ENCODE measurements at regions not wholly inside any gene's neighbourhood (a gene's known extent, or its start where the extent isn't known, plus 50 kb on each side); places are given as distances from the start of the nearest gene placed in this dataset.
A peak's percentile ranks its signal among the peaks of the same experiment; 100 is the strongest.
"Not testable (repeated sequence)": the region's sequence is repeated elsewhere in the genome, so short reads cannot be mapped to it uniquely, and the experiment has no call there.

DNA sequence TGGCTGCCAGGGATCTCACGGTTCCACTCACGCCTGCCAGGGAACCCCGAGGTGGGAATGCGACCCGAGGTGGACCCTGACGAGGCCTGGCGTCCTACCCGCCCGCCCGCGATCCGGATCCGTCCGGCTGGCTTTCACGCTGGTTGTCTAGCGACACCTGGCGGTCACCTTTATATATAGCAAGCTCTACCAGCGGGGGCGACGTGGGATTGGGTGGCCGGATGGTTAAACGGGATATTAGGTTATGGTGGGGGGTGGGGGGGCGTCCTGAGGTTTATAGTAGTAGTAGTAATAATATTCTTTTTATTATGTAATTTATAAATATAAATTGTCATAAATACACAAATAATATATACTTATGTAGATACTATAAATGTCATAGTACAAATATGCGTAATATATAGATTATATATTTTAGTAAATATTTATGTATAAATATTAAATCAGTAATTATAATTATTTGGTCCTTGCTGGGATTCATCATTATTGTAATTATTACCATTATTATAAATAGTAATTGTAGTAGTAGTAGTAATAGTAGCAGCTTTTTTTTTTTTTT, 136.9 kb downstream of the KCNJ12 start:
- Mint-ChIP-seq H3K4me3 (peak overlapping the region; percentile 52), H3K9me3 (no peaks in the 10 kb centered on the region)

DNA sequence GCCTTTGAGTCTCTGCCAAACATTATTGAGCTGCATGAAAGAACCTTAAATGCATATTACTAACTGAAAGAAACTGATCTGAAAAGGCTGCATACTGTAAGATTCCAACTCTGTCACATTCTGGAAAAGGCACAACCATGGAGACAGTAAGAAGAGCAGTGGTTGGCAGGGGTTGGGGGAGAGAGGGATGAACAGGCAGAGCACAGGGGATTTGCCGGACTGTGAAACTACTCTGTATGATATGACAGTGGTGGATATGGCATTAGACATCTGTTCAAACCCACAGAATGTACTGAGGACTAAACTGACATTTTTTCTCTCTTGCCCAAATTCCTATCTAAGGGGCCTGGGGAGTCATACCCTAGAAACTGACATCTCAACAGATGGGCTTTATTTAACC, 138.4 kb downstream of the KCNJ12 start:
- Mint-ChIP-seq H3K4me1 (peaks cover 35% of the 10 kb centered on the region), H3K27me3 (ENCODE audit: low read depth) (peaks cover 24% of the 10 kb centered on the region)
- not testable (repeated sequence) for H3K9me3 Mint-ChIP-seq; H3K4me3 Mint-ChIP-seq; DNase-seq (ENCODE audit: low read depth, low spot score); H3K36me3 Mint-ChIP-seq (ENCODE audit: low read depth); H3K27ac Mint-ChIP-seq (ENCODE audit: unreplicated experiment)

More for the DNA sequence above, 136.9 kb downstream of the KCNJ12 start:
- Mint-ChIP-seq H3K4me1 (peaks cover 30% of the 10 kb centered on the region), H3K27me3 (ENCODE audit: low read depth) (peaks cover 28% of the 10 kb centered on the region), H3K36me3 (ENCODE audit: low read depth) (no peaks in the 10 kb centered on the region), H3K27ac (ENCODE audit: unreplicated experiment) (no peak overlapping the region)
- TF ChIP-seq, protein P1, sequence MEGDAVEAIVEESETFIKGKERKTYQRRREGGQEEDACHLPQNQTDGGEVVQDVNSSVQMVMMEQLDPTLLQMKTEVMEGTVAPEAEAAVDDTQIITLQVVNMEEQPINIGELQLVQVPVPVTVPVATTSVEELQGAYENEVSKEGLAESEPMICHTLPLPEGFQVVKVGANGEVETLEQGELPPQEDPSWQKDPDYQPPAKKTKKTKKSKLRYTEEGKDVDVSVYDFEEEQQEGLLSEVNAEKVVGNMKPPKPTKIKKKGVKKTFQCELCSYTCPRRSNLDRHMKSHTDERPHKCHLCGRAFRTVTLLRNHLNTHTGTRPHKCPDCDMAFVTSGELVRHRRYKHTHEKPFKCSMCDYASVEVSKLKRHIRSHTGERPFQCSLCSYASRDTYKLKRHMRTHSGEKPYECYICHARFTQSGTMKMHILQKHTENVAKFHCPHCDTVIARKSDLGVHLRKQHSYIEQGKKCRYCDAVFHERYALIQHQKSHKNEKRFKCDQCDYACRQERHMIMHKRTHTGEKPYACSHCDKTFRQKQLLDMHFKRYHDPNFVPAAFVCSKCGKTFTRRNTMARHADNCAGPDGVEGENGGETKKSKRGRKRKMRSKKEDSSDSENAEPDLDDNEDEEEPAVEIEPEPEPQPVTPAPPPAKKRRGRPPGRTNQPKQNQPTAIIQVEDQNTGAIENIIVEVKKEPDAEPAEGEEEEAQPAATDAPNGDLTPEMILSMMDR (conservative IDR thresholded peaks at IDR 0.05), result peak; percentile 83
- peak; percentile 83 for DNase-seq (ENCODE audit: low read depth, low spot score)

DNA sequence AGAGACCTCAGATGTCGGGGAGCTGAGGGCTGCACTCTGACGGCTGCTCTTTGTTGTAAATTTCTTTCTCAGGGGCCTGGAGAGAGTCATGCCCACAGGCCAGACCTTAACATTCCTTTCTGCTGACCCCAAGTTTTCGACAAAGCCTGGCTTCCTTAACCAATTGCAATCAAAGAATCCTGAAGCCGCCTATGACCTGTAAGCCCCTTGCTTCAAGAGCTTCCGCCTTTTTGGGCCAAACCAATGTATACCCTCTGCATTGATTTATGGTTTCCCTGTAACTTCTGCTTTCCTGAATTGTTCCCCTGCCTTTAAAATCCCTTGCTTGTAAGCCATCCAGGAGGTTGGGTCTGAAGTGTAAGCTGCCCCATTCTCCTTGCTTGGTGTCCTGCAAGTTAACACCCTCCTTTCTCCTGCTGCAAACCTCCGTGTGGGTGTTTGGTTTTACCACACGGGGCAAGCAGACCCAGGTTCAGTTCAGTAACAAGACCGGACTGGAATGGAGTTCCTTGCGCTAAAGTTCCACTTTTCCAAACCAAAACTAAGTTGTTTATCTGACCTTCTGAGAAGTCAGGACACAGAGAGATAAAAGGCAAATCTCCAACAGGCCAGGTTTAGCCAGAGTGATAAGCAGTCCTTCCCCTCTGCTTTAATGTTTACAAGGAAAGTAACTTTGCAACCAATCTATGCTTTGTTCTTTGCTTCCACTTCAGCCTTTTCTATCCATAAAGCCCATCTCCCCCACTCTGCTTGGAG, 141.6 kb downstream of the KCNJ12 start:
- TF ChIP-seq, protein P1 (conservative IDR thresholded peaks at IDR 0.05), result no peak
- Mint-ChIP-seq H3K27ac (ENCODE audit: unreplicated experiment) (peak overlapping the region; percentile 40), H3K36me3 (ENCODE audit: low read depth) (no peaks in the 10 kb centered on the region), H3K27me3 (ENCODE audit: low read depth) (peaks cover 2% of the 10 kb centered on the region), H3K9me3 (no peaks in the 10 kb centered on the region), H3K4me3 (no peak overlapping the region), H3K4me1 (peaks cover 27% of the 10 kb centered on the region)
- DNase-seq (ENCODE audit: low read depth, low spot score), result no peak

DNA sequence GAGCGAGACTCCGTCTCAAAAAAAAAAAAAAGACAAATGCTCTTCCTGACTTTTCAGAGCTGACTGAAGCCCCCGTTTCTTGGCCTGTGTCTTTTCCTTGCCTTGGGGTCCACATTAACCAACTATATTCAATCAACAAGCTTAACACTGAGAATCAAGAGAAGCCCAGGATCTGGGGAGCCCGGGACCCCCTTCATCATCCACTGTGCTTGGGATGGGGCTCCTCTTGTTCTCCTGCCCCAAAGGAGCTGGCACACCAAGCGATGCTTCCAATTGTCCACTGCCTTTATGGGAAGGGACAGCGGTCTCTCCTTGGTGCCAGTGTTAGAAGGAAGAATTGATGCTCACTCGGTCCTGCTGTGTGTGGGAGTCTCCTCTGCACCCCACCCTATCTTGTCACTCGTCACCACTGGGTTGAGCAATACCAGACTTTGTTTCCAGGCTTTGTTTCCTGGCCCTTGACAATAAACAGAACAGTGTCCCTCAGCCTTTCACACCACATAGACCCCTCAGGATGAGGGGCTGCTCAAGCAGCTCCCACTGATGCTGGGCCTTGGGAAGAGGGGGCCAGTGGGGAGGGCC, 146.7 kb downstream of the KCNJ12 start:
- no peaks in the 10 kb centered on the region for H3K27me3 Mint-ChIP-seq (ENCODE audit: low read depth)
- no peaks in the 10 kb centered on the region for H3K36me3 Mint-ChIP-seq (ENCODE audit: low read depth)
- no peak for DNase-seq (ENCODE audit: low read depth, low spot score)

DNA sequence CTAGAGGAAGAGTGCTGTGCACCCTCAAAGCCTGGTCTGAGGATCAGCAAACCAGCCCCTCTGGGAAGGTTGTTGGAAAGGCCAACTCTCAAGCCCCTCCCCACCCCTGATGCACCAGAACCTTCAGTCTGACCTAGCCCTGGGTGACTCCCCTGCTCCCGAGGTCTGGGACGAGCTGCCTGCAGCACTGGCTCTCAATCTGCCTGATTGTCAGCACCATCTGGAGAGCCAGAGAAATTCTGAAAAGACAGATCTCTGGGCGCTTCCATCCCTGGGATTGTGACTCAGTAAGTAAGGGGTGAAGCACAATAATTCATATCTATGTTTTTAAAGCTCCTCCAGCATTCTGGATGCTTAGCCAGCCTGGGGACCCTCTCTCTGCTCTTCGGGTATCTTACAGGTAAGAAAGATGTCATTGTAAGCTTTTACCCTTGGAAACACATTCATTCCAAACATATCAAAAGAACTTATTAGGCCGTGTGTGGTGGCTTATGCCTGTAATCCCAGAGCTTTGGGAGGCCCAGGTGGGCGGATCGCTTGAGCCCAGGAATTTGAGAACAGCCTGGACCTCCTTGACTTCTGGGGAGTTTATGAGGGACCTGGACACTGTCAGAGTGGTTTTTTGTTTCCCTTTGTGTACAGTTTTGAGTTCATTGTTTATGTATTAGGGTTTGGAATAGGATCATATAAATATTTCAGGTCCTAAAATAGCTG, 147.5 kb downstream of the KCNJ12 start:
- H3K27ac Mint-ChIP-seq (ENCODE audit: unreplicated experiment), result no peak overlapping the region
- DNase-seq (ENCODE audit: low read depth, low spot score), result no peak
- TF ChIP-seq, protein P1 (conservative IDR thresholded peaks at IDR 0.05), result no peak
- H3K4me1 Mint-ChIP-seq, result peaks cover 2% of the 10 kb centered on the region
- H3K27me3 Mint-ChIP-seq (ENCODE audit: low read depth), result no peaks in the 10 kb centered on the region
- no peak overlapping the region for H3K4me3 Mint-ChIP-seq
- no peaks in the 10 kb centered on the region for H3K36me3 Mint-ChIP-seq (ENCODE audit: low read depth)
- H3K9me3 Mint-ChIP-seq, result no peaks in the 10 kb centered on the region

More for the DNA sequence above, 146.7 kb downstream of the KCNJ12 start:
- Mint-ChIP-seq H3K4me1 (peaks cover 10% of the 10 kb centered on the region), H3K27ac (ENCODE audit: unreplicated experiment) (no peak overlapping the region), H3K9me3 (no peaks in the 10 kb centered on the region), H3K4me3 (no peak overlapping the region)
- TF ChIP-seq, protein P1 (conservative IDR thresholded peaks at IDR 0.05), result no peak
